ENCODE measurements at regions not wholly inside any gene's neighbourhood (a gene's known extent, or its start where the extent isn't known, plus 50 kb on each side); places are given as distances from the start of the nearest gene placed in this dataset.

DNA sequence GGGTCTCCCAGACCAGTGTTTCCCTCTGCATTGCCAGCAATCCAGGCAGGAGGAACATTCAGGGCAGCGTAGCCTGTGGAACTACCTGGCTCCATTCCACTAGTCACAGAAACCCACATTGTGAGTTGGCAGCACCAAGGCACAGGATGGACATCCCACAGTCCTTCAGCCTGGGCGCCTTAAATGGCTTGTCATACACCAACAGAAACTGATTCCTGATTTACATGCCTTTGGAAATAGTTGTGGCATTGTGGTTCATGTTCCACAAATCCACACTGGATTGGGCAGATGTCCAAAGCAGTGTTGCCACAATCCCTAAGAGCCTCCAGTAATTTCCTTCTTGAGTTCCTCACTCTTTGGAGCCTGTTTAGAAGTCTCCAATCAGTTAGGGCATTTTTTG, 225.6 kb downstream of the BLID start:
- DNase-seq (ENCODE audit: extremely low read depth, low read depth): no peak
- TF ChIP-seq, protein P1, sequence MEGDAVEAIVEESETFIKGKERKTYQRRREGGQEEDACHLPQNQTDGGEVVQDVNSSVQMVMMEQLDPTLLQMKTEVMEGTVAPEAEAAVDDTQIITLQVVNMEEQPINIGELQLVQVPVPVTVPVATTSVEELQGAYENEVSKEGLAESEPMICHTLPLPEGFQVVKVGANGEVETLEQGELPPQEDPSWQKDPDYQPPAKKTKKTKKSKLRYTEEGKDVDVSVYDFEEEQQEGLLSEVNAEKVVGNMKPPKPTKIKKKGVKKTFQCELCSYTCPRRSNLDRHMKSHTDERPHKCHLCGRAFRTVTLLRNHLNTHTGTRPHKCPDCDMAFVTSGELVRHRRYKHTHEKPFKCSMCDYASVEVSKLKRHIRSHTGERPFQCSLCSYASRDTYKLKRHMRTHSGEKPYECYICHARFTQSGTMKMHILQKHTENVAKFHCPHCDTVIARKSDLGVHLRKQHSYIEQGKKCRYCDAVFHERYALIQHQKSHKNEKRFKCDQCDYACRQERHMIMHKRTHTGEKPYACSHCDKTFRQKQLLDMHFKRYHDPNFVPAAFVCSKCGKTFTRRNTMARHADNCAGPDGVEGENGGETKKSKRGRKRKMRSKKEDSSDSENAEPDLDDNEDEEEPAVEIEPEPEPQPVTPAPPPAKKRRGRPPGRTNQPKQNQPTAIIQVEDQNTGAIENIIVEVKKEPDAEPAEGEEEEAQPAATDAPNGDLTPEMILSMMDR (IDR thresholded peaks at IDR 0.05; ENCODE audit: low read depth, low read length, missing control alignments): no peak
- no peak overlapping the region for H3K4me3 ChIP-seq (replicated peaks; ENCODE audit: low read depth, low read length)

GRCh38 chr11:121889931-121890330, 226.1 kb downstream of the BLID start:
- H3K4me3 ChIP-seq (replicated peaks; ENCODE audit: low read depth, low read length): no peak overlapping the region
- TF ChIP-seq, protein P1 (IDR thresholded peaks at IDR 0.05; ENCODE audit: low read depth, low read length, missing control alignments): no peak
- DNase-seq (ENCODE audit: extremely low read depth, low read depth): no peak

DNA sequence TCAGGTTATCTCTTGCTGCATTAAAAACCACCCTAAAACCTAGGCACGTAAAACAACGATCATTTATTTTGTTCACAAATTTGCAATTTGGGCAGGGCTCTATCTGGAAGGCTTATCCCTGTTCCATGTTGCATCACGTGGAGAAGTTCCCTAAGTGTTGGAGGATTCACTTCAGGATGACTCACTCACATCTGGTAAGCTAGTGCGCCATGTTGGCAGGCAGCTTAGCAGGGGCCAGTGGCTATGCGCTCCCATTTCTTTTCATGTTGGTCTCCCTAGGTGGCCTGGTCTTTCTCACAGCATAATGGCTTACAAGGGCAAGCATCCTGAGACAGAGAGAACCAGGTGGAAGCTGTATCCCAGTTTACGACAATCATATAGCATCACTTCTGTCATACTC, 226.8 kb downstream of the BLID start:
- DNase-seq (ENCODE audit: extremely low read depth, low read depth): no peak
- H3K4me3 ChIP-seq (replicated peaks; ENCODE audit: low read depth, low read length): no peak overlapping the region
- TF ChIP-seq, protein P1 (IDR thresholded peaks at IDR 0.05; ENCODE audit: low read depth, low read length, missing control alignments): no peak

DNA sequence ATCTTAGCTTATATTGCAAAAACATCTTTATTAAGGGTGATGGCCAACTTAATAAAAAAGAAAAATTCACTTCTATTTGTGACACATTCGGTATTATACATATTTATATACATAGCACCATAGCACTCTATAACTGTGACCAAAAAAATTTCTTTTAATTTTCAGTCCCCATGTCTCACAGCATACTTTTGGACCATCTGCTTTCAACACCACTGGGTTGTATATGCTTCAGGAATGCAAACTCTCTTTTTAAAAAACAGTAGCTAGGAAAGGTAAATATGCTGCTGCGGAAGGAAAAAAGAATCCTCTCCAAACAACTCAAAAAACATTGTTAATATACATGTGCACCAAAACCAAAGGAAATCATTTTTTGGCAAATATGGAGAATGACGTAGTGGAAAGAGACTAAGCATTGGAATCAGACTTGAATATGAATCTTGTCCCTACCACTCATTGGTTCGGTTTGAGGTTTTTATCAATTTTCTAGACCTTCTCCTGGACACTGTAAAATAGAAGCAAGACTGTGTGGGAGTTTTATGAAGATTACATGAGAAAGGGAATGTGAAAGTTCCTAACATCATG, 227.9 kb downstream of the BLID start:
- H3K4me3 ChIP-seq (replicated peaks; ENCODE audit: low read depth, low read length): no peak overlapping the region
- TF ChIP-seq, protein P1 (IDR thresholded peaks at IDR 0.05; ENCODE audit: low read depth, low read length, missing control alignments): no peak
- DNase-seq (ENCODE audit: extremely low read depth, low read depth): no peak

GRCh38 chr11:121887569-121887968, 228.4 kb downstream of the BLID start:
- no peak overlapping the region for H3K4me3 ChIP-seq (replicated peaks; ENCODE audit: low read depth, low read length)
- no peak for DNase-seq (ENCODE audit: extremely low read depth, low read depth)
- TF ChIP-seq, protein P1 (IDR thresholded peaks at IDR 0.05; ENCODE audit: low read depth, low read length, missing control alignments): no peak

DNA sequence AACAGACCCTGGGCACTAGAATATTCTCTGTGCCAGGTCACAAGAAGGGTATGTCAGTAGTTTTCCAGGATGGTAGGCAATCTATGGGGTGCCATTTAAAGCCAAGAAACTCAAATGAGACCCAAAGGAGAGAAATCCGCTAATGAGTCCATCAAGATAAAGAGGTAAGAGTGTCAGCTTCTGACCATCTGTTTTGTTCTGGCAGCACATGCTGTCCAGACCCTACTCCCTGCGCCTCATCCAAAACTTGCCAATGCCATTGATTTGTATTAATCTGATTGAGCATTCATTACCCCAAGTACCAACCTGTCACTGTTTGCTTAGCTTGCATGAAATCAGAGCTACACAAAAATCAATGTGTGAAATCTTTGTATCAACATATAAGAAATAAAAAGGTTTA, 229.0 kb downstream of the BLID start:
- DNase-seq (ENCODE audit: extremely low read depth, low read depth): no peak
- TF ChIP-seq, protein P1 (IDR thresholded peaks at IDR 0.05; ENCODE audit: low read depth, low read length, missing control alignments): no peak
- no peak overlapping the region for H3K4me3 ChIP-seq (replicated peaks; ENCODE audit: low read depth, low read length)

All from HFF-Myc (cell line).